H1 (cell line): ENCODE measurements at regions not wholly inside any gene's neighbourhood (a gene's known extent, or its start where the extent isn't known, plus 50 kb on each side); places are given as distances from the start of the nearest gene placed in this dataset.

Experiments used
- CTCF ChIA-PET: fragments of 300-600 bp; sonication (Branson Sonifier 250); formaldehyde crosslinking; loops from one replicate; lab custom pipeline; 2021; ENCODE audit not compliant: partially characterized antibody; lab: Charles Lee
- POLR2A ChIA-PET: fragments of 300-600 bp; sonication (Branson Sonifier 250); formaldehyde crosslinking; loops from one replicate; lab custom pipeline; 2021; ENCODE audit warnings: inconsistent platforms; ENCODE audit not compliant: partially characterized antibody; lab: Charles Lee
- DNase-seq, 2 experiments: peaks; one replicate each; pipeline versions ENCODE4 v3.0.0 to v3.0.0-alpha.2; 2010 to 2022; ENCODE audit warnings: low spot score in 2 of 2, low read depth in 1 of 2, mixed read lengths in 1 of 2
- FAIRE-seq: peaks from 2 replicates; lab custom pipeline; 2011; peaks lifted over from hg19 to GRCh38; lab: Jason Lieb, UNC
- H2AFZ ChIP-seq: 2 replicates; pipeline ENCODE4 v1.8.1; 2012; ENCODE audit warnings: low read length, inconsistent platforms
- H2AK5ac ChIP-seq: 2 replicates; pipeline ENCODE4 v1.6.1; 2013; ENCODE audit warnings: low read depth, low read length
- H2BK120ac ChIP-seq: replicated peaks from 2 replicates; pipeline ENCODE3; 2013; ENCODE audit warnings: low read depth, low read length, inconsistent platforms
- H2BK12ac ChIP-seq: 2 replicates; pipeline ENCODE4 v1.6.1; 2013; ENCODE audit warnings: low read depth, low read length
- H2BK15ac ChIP-seq: 2 replicates; pipeline ENCODE4 v1.6.1; 2013; ENCODE audit warnings: low read length
- H2BK20ac ChIP-seq: 2 replicates; pipeline ENCODE4 v1.6.1; 2013; ENCODE audit warnings: low read length
- H2BK5ac ChIP-seq: 2 replicates; pipeline ENCODE4 v1.6.1; 2013; ENCODE audit warnings: low read depth, low read length
- H3K14ac ChIP-seq: 2 replicates; pipeline ENCODE4 v1.6.1; 2013; ENCODE audit warnings: inconsistent platforms; ENCODE audit not compliant: insufficient read length
- H3K18ac ChIP-seq: 2 replicates; pipeline ENCODE4 v1.6.1; 2013; ENCODE audit warnings: low read length; ENCODE audit errors: extremely low read depth
- H3K23ac ChIP-seq: 2 replicates; pipeline ENCODE4 v1.6.1; 2013; ENCODE audit warnings: inconsistent platforms; ENCODE audit not compliant: insufficient read length
- H3K23me2 ChIP-seq: 2 replicates; pipeline ENCODE4 v1.6.1; 2013; ENCODE audit warnings: low read depth, low read length
- H3K27ac ChIP-seq: 2 replicates; pipeline ENCODE4 v1.6.1; 2011; ENCODE audit warnings: low read depth, low read length, inconsistent platforms
- H3K27me3 ChIP-seq, 4 experiments: replicated peaks in 1 of 4; 1 replicate in 1 of 4; 2 replicates in 3 of 4; pipeline versions ENCODE4 v1.6.1 to v1.8.1; 2011 to 2013; ENCODE audit warnings: low read length in 3 of 4, mild to moderate bottlenecking in 3 of 4, inconsistent platforms in 2 of 4, mixed read lengths in 2 of 4, moderate library complexity in 1 of 4; ENCODE audit not compliant: control insufficient read depth in 3 of 4, insufficient read depth in 3 of 4; ENCODE audit errors: extremely low read depth in 1 of 4
- H3K36me3 ChIP-seq, 4 experiments: 2 replicates each; pipeline versions ENCODE4 v1.6.1 to v1.8.1; 2011 to 2013; ENCODE audit warnings: mild to moderate bottlenecking in 4 of 4, low read length in 3 of 4, moderate library complexity in 2 of 4, control low read depth in 1 of 4, inconsistent platforms in 1 of 4; ENCODE audit not compliant: insufficient read depth in 4 of 4, control insufficient read depth in 2 of 4
- H3K4ac ChIP-seq: replicated peaks from 2 replicates; pipeline ENCODE3; 2013; ENCODE audit warnings: low read length, low read depth, mixed read lengths, inconsistent platforms; ENCODE audit not compliant: insufficient read length
- H3K4me1 ChIP-seq, 4 experiments: replicated peaks in 1 of 4; 1 replicate in 1 of 4; 2 replicates in 3 of 4; pipeline versions ENCODE4 v1.6.1 to v1.8.1; 2011 to 2013; ENCODE audit warnings: low read length in 3 of 4, inconsistent platforms in 2 of 4, mixed read lengths in 1 of 4; ENCODE audit not compliant: insufficient read depth in 4 of 4, control insufficient read depth in 3 of 4
- H3K4me2 ChIP-seq, 2 experiments: 2 replicates each; pipeline versions ENCODE4 v1.6.1 to v1.8.1; 2011 to 2013; ENCODE audit warnings: low read depth in 2 of 2, low read length in 2 of 2, control low read depth in 1 of 2, inconsistent platforms in 1 of 2, mild to moderate bottlenecking in 1 of 2; ENCODE audit not compliant: insufficient read depth in 1 of 2
- H3K4me3 ChIP-seq, 4 experiments: fragments of 200-600, 300-600 bp in 1 of 4; sonication (generic), shearing (Covaris generic), sonication (Bioruptor Twin) in 1 of 4; 2 replicates each; pipeline versions ENCODE4 v1.5.1 to v1.8.1; 2011 to 2016; ENCODE audit warnings: low read length in 4 of 4, low read depth in 3 of 4, control low read depth in 2 of 4, inconsistent platforms in 2 of 4, mild to moderate bottlenecking in 2 of 4, mixed read lengths in 1 of 4, moderate library complexity in 1 of 4; ENCODE audit not compliant: insufficient read depth in 2 of 4; ENCODE audit errors: extremely low read depth in 1 of 4
- H3K56ac ChIP-seq: replicated peaks from 2 replicates; pipeline ENCODE3; 2013; ENCODE audit warnings: low read depth, mild to moderate bottlenecking, mixed read lengths, low read length, inconsistent platforms; ENCODE audit not compliant: insufficient read length
- H3K79me1 ChIP-seq: 2 replicates; pipeline ENCODE4 v1.6.1; 2013; ENCODE audit warnings: low read depth, low read length, control low read depth
- H3K79me2 ChIP-seq, 2 experiments: 2 replicates each; pipeline versions ENCODE4 v1.6.1 to v1.8.1; 2012 to 2013; ENCODE audit warnings: low read length in 2 of 2, mild to moderate bottlenecking in 2 of 2, inconsistent platforms in 1 of 2; ENCODE audit not compliant: insufficient read depth in 2 of 2, control insufficient read depth in 1 of 2
- H3K9ac ChIP-seq, 4 experiments: replicated peaks in 1 of 4; 1 replicate in 1 of 4; 2 replicates in 3 of 4; pipeline versions ENCODE4 v1.6.1 to v1.8.1; 2011 to 2013; ENCODE audit warnings: low read depth in 3 of 4, low read length in 3 of 4, control low read depth in 2 of 4, mild to moderate bottlenecking in 2 of 4, moderate library complexity in 2 of 4, inconsistent platforms in 1 of 4; ENCODE audit errors: extremely low read depth in 1 of 4
- H3K9me3 ChIP-seq, 2 experiments: 2 replicates each; pipeline versions ENCODE4 v1.6.1 to v1.8.1; 2012 to 2013; ENCODE audit warnings: mild to moderate bottlenecking in 2 of 2, moderate library complexity in 2 of 2, control low read depth in 1 of 2, inconsistent platforms in 1 of 2, low read depth in 1 of 2, low read length in 1 of 2, mixed read lengths in 1 of 2; ENCODE audit not compliant: insufficient read depth in 2 of 2
- H4K20me1 ChIP-seq, 2 experiments: replicated peaks in 1 of 2; 2 replicates each; pipeline versions ENCODE3 to v1.8.1; 2011 to 2013; ENCODE audit warnings: inconsistent platforms in 2 of 2, low read length in 2 of 2, mild to moderate bottlenecking in 1 of 2; ENCODE audit not compliant: insufficient read depth in 2 of 2, control insufficient read depth in 1 of 2
- H4K5ac ChIP-seq: 2 replicates; pipeline ENCODE4 v1.6.1; 2013; ENCODE audit warnings: low read length, low read depth, mixed read lengths, inconsistent platforms; ENCODE audit not compliant: insufficient read length
- H4K8ac ChIP-seq: 2 replicates; pipeline ENCODE4 v1.8.0; 2013; ENCODE audit warnings: mild to moderate bottlenecking, moderate library complexity, low read length, inconsistent platforms; ENCODE audit not compliant: insufficient read depth; ENCODE audit errors: extremely low read depth
- H4K91ac ChIP-seq: replicated peaks from 2 replicates; pipeline ENCODE3; 2013; ENCODE audit warnings: low read length, mixed read lengths, inconsistent platforms; ENCODE audit not compliant: insufficient read length
- CBX5 ChIP-seq: fragments of 300-800, 300-1000 bp; sonication (generic); IDR thresholded peaks from 2 replicates; pipeline ENCODE4 v1.7.1; 2016; ENCODE audit warnings: antibody characterized with exemption, low read length, low read depth
- WGBS, 2 experiments: shearing (Covaris generic) in 1 of 2; methylation state at CpG; one replicate each; pipeline versions ENCODE4 v1.1.6 to v1.1.7; 2013 to 2015; ENCODE audit warnings: low lambda C conversion rate in 2 of 2, mixed read lengths in 2 of 2, inconsistent platforms in 1 of 2, low coverage in 1 of 2, missing lambda C conversion rate in 1 of 2; ENCODE audit not compliant: insufficient replicate concordance in 2 of 2, insufficient coverage in 1 of 2, insufficient read length in 1 of 2; ENCODE audit errors: extremely low coverage in 1 of 2, missing lambda C conversion rate in 1 of 2; 5-methylcytosine and 5-hydroxymethylcytosine counted together

DNA sequence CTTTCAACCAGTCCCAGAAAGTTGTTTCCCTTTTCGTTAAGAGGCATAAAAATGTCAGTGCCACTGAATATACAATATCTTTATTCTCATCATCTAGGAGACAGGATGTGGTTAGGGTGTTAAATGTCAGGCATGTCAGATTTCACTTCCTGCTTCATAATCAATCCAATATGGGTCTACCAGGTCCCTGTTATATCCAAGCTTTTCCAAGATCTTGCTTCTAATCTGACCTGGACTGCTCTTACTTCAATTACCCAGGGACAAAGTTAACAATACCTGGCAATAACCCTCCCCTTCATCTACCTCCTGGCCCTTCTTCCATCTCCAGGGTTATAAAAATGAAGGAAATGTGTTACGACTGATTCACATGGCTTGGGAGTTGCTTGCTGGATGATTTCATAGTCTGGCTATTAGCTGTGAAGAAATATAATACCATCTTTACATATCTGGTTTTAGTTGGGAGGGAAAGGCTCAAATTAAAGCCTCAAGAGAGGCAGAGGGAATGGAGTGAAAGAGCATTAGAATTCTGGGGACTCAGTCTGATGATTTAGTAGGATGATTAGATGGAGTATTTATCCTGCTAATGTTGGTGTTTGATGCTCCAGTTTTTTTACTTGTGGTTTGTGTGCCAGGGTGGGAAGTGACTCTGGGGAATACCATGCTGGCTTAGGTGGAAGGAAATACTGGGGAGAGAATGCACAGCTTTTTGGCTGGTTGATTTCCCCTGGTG is 534.3 kb downstream of the ETS1 start:
- Histone ChIP-seq H3K9ac (no peak overlapping the region), H2BK12ac (no peak overlapping the region), H2AFZ (no peak overlapping the region), H3K18ac (no peak overlapping the region), H3K27me3 (no peaks in the 10 kb centered on the region), H2BK5ac (no peak overlapping the region), H3K79me1 (no peaks in the 10 kb centered on the region), H3K14ac (no peak overlapping the region), H4K8ac (no peak overlapping the region), H4K5ac (no peak overlapping the region), H3K4me1 (no peaks in the 10 kb centered on the region), H3K23me2 (no peaks in the 10 kb centered on the region), H4K91ac (no peak overlapping the region), H3K36me3 (no peaks in the 10 kb centered on the region), H3K4me2 (no peak overlapping the region), H3K23ac (no peak overlapping the region), H2BK120ac (no peak overlapping the region), H3K56ac (no peak overlapping the region), H2BK20ac (no peak overlapping the region), H4K20me1 (no peaks in the 10 kb centered on the region), H3K79me2 (no peaks in the 10 kb centered on the region), H2BK15ac (no peak overlapping the region), H2AK5ac (no peak overlapping the region), H3K9me3 (no peaks in the 10 kb centered on the region), H3K27ac (no peak overlapping the region), H3K4ac (no peak overlapping the region), H3K4me3 (no peak overlapping the region)
- ChIA-PET POLR2A (no interaction called here), CTCF (interaction anchor here (1.6 kb wide), 2 partner anchors 9 to 104 kb away, joined by 4 to 5 read pairs; no protein-coding TSS in a partner anchor)
- FAIRE-seq (no peak), DNase-seq (no peak)
- 91% methylated on average over 2 of the region's 2 CpGs; no CpG with 5 or more reads in 1 of the 2 experiments for WGBS, 2 experiments
- no peak for TF ChIP-seq CBX5
